Adrenal gland (tissue), 9 donors: ENCODE measurements at regions not wholly inside any gene's neighbourhood (a gene's known extent, or its start where the extent isn't known, plus 50 kb on each side); places are given as distances from the start of the nearest gene placed in this dataset.

Experiments used
- DNase-seq, 7 donors: peaks; one replicate each; pipeline ENCODE4 v3.0.0-alpha.2; 2019 to 2020
- H3K27ac ChIP-seq, 5 donors: fragments of 200-600 bp; sonication (generic) in 4 of 5; 1 replicate in 3 of 5; 2 replicates in 2 of 5; pipeline versions ENCODE4 v1.5.1 to v1.8.0; 2016 to 2020; ENCODE audit warnings: mild to moderate bottlenecking in 1 of 5
- H3K27me3 ChIP-seq: fragments of 200-600 bp; 2 replicates; pipeline ENCODE4 v1.8.0; 2021
- H3K36me3 ChIP-seq, 2 donors: fragments of 200-600 bp; replicated peaks in 1 of 2; 1 replicate in 1 of 2; 2 replicates in 1 of 2; pipeline versions ENCODE4 v1.5.1 to v1.8.0; 2018 to 2022
- H3K4me1 ChIP-seq, 2 donors: fragments of 200-600 bp; replicated peaks in 1 of 2; 1 replicate in 1 of 2; 2 replicates in 1 of 2; pipeline versions ENCODE4 v1.5.1 to v1.8.0; 2018 to 2021
- H3K4me3 ChIP-seq, 4 donors: fragments of 200-600 bp; sonication (generic) in 3 of 4; one replicate each; pipeline ENCODE4 v1.5.1; 2016 to 2018
- H3K9me3 ChIP-seq, 3 donors: fragments of 200-600 bp; sonication (generic) in 1 of 3; replicated peaks in 1 of 3; 1 replicate in 2 of 3; 2 replicates in 1 of 3; pipeline versions ENCODE4 v1.5.1 to v1.8.0; 2016 to 2021
- CTCF ChIP-seq, 6 experiments: fragments of 450-650 bp in 4 of 6; fragments of 200-600 bp in 2 of 6; sonication (generic) in 1 of 6; IDR thresholded peaks; 1 replicate in 5 of 6; 2 replicates in 1 of 6; pipeline versions ENCODE4 v1.5.1 to v1.8.0; 2016 to 2021; ENCODE audit warnings: antibody characterized with exemption in 6 of 6, mild to moderate bottlenecking in 2 of 6, moderate library complexity in 1 of 6
- POLR2A ChIP-seq, 2 donors: fragments of 450-650 bp; IDR thresholded peaks; one replicate each; pipeline ENCODE4 v1.6.1; 2017; ENCODE audit warnings: antibody characterized with exemption in 2 of 2, mild to moderate bottlenecking in 2 of 2, moderate library complexity in 1 of 2
- WGBS, 4 donors: extraction: QIAGEN DNeasy Blood & Tissue Kit in 2 of 4; methylation state at CpG; one replicate each; pipeline versions ENCODE4 v1.1.5 to v1.1.7; 2013 to 2017; 5-methylcytosine and 5-hydroxymethylcytosine counted together
- intact Hi-C, 2 donors: fragments of 100-400 bp; cut with DNase I; formaldehyde crosslinking; loops; one replicate each; pipeline versions ENCODE4 v1.14.1 to v1.15.0; 2022 to 2023
- donor health status: healthy with polysubstance abuse.
- donor health status: Bipolar disorder and iron deficiency.
- donor health status: DM: yes; HTN: yes; CAD: no.
- donor health status: DM: no; HTN: no; CAD: no.
- donor health status: DM: no; HTN: no; CAD: no.

DNA sequence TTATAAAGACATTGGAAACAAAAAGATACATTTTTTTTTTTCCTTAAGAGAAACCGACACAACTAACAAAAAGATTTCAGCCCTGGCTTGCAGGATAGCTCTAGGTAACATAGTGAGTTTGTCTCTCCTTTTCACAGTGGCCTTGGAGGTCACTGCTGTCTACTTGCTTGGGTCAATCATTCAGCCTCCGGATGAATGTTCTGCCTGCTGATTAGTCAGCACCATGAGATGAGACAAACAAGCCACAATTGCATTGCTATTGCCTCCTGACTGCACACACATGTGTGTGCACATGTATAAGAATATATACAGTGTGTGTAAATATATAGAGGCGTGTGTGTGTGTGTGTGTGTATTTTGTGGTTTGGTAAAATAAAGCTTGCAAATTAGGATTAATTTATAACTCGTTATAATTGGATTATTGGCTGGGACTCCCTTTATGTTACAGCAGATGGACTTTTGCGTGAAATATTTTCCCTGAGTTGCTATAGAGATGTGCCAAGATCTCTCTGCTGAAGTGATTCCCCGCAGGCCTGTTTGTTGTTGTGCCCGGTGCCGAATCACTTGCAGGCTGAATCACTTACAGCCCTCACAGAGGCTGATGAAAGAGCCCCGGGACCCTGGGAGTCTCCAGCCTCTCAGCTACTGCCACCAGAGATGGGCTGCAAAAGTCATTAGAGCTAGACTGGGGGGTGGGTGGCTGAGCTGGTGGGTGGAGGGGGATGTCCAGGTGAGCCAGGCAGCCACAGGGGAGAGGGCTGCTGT lies 161.2 kb downstream of the FGF18 start:
- no peaks in the 10 kb centered on the region for H3K9me3 ChIP-seq
- no peak overlapping the region for H3K4me3 ChIP-seq
- no peak for TF ChIP-seq CTCF (IDR thresholded peaks at IDR 0.05)
- TF ChIP-seq POLR2A (IDR thresholded peaks at IDR 0.05) = no peak
- no peaks in the 10 kb centered on the region for H3K4me1 ChIP-seq
- no peaks in the 10 kb centered on the region for H3K36me3 ChIP-seq
- WGBS, 4 donors = 62 to 69% (median 67%) methylated on average over 9 of the region's 9 CpGs
- no peak overlapping the region for H3K27ac ChIP-seq
- intact Hi-C loops = no loop called here
- DNase-seq = no peak
- no peaks in the 10 kb centered on the region for H3K27me3 ChIP-seq

GRCh38 chr5:171581781-171582180 lies 162.3 kb downstream of the FGF18 start:
- H3K9me3 ChIP-seq = no peaks in the 10 kb centered on the region
- no peak overlapping the region for H3K27ac ChIP-seq
- intact Hi-C loops = no loop called here
- TF ChIP-seq CTCF (IDR thresholded peaks at IDR 0.05) (no peak), POLR2A (IDR thresholded peaks at IDR 0.05) (no peak)
- no peaks in the 10 kb centered on the region for H3K27me3 ChIP-seq
- no peak for DNase-seq
- no peaks in the 10 kb centered on the region for H3K36me3 ChIP-seq
- WGBS, 4 donors = 77 to 87% (median 84%) methylated on average over 5 to 7 of the region's 7 CpGs
- no peaks in the 10 kb centered on the region for H3K4me1 ChIP-seq
- no peak overlapping the region for H3K4me3 ChIP-seq

- 84 to 89% (median 87%) methylated on average over 5 of the region's 5 CpGs for WGBS, 4 donors
- Histone ChIP-seq H3K4me1 (no peaks in the 10 kb centered on the region), H3K36me3 (no peaks in the 10 kb centered on the region), H3K27me3 (no peaks in the 10 kb centered on the region), H3K9me3 (no peaks in the 10 kb centered on the region), H3K4me3 (no peak overlapping the region), H3K27ac (no peak overlapping the region)
- TF ChIP-seq POLR2A (IDR thresholded peaks at IDR 0.05) (no peak), CTCF (IDR thresholded peaks at IDR 0.05) (no peak)
- intact Hi-C loops = no loop called here
- no peak for DNase-seq
Measured at GRCh38 chr5:171582849-171583248, 163.4 kb downstream of the FGF18 start.

DNA sequence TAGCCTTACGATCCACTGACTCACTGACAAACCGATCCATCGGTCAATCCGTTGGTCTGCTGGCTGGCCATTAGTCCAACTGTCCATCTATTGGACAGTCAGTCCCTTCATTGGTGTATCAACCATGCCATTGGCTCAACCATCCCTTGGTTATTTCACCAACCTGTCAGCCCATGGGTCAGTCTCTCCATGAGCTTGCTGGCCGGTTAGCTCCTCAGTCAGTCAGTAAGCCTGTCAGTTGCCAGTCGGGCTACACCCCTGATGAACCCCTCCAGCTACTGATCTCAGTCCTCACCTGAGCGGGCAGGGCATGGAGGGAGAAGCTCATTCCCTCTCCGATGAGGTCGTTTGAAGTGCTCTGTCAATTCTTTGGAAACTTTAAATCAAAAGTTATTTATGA lies 166.5 kb downstream of the FGF18 start:
- WGBS, 4 donors = 83 to 86% (median 85%) methylated on average over 9 of the region's 9 CpGs
- no peak overlapping the region for H3K4me3 ChIP-seq

More for the DNA sequence above, 166.5 kb downstream of the FGF18 start:
- intact Hi-C loops = no loop called here
- H3K9me3 ChIP-seq = no peaks in the 10 kb centered on the region
- H3K4me1 ChIP-seq = no peaks in the 10 kb centered on the region
- TF ChIP-seq POLR2A (IDR thresholded peaks at IDR 0.05) (no peak), CTCF (IDR thresholded peaks at IDR 0.05) (no peak)
- H3K36me3 ChIP-seq = no peaks in the 10 kb centered on the region
- H3K27me3 ChIP-seq = no peaks in the 10 kb centered on the region
- no peak overlapping the region for H3K27ac ChIP-seq
- DNase-seq = no peak
